ENCODE measurements at regions not wholly inside any gene's neighbourhood (a gene's known extent, or its start where the extent isn't known, plus 50 kb on each side); places are given as distances from the start of the nearest gene placed in this dataset.

DNA sequence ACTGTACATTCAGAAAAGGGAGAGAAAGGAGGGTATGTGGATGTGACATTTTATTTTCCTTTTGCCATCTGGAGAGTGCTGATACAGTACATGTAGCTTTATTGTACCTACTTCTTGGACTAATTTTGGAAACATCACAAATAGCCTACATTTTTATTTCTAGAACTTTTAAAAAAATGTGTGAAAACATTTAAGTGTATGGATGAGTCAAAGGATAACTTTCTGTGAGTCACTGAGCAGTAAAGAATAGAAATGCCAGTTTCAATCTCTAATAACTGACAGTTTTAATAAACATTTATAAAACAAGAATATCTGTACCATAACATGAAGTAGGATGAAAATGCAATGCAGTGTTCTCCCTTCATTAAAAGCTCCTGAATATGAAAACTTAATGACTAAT, 374.4 kb upstream of the NWD2 start:
- no peaks in the 10 kb centered on the region for H3K79me2 ChIP-seq (ENCODE audit: insufficient read depth, low read length)
- no peaks in the 10 kb centered on the region for H3K9me3 Mint-ChIP-seq (ENCODE audit: unreplicated experiment)

DNA sequence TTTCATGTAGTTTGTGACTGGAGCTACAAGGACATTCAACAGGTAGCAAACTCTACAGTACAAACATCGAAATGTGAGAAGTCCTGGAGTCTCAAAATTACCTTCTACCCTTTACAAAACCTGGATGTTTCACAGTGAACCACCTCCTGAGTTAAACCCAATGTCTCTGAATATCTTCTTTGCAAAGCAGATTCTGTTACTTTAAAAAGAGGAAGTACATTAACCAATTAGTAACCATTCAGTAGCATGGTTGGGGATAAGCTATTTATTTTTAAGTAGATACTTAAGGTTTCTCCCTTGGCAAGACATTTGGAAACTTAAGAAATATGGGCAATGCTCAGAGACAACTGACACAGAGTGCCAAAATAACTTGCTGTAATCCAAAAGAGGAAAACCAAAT, 371.9 kb upstream of the NWD2 start:
- TF ChIP-seq CTCF (IDR thresholded peaks at IDR 0.05; ENCODE audit: insufficient read depth, low read depth, low read length), result no peak
- TF ChIP-seq EZH2 (IDR thresholded peaks at IDR 0.05; ENCODE audit: insufficient read depth, low read length), result no peak
- Histone ChIP-seq H4K20me1 (ENCODE audit: insufficient read depth, low read length) (no peaks in the 10 kb centered on the region), H2AFZ (ENCODE audit: low read depth, low read length) (no peak overlapping the region), H3K27ac (ENCODE audit: low read depth, low read length) (no peak overlapping the region), H3K79me2 (ENCODE audit: insufficient read depth, low read length) (no peaks in the 10 kb centered on the region), H3K9ac (ENCODE audit: low read length) (no peak overlapping the region), H3K4me3 (ENCODE audit: insufficient read depth, low read depth, low read length) (no peak overlapping the region), H3K27me3 (ENCODE audit: insufficient read depth, low read length) (no peaks in the 10 kb centered on the region), H3K4me1 (ENCODE audit: insufficient read depth, low read length) (no peaks in the 10 kb centered on the region), H3K36me3 (ENCODE audit: insufficient read depth, low read length) (no peaks in the 10 kb centered on the region), H3K4me2 (ENCODE audit: low read length) (no peak overlapping the region), H3K9me3 (ENCODE audit: insufficient read depth, low read depth, low read length) (no peaks in the 10 kb centered on the region)
- no peak for FAIRE-seq
- H3K4me3 Mint-ChIP-seq (ENCODE audit: unreplicated experiment), result no peak overlapping the region
- no peak for DNase-seq (ENCODE audit: low read depth)
- no peak overlapping the region for H3K27ac Mint-ChIP-seq (ENCODE audit: unreplicated experiment)
- H3K9me3 Mint-ChIP-seq (ENCODE audit: unreplicated experiment), result no peaks in the 10 kb centered on the region
- no peaks in the 10 kb centered on the region for H3K36me3 Mint-ChIP-seq (ENCODE audit: low read depth, unreplicated experiment)
- peaks cover 10% of the 10 kb centered on the region for H3K4me1 Mint-ChIP-seq (ENCODE audit: low read depth, unreplicated experiment)
- no peaks in the 10 kb centered on the region for H3K27me3 Mint-ChIP-seq (ENCODE audit: low read depth, unreplicated experiment)

More for the DNA sequence above, 374.4 kb upstream of the NWD2 start:
- H4K20me1 ChIP-seq (ENCODE audit: insufficient read depth, low read length), result no peaks in the 10 kb centered on the region
- no peaks in the 10 kb centered on the region for H3K4me1 ChIP-seq (ENCODE audit: insufficient read depth, low read length)
- no peak overlapping the region for H2AFZ ChIP-seq (ENCODE audit: low read depth, low read length)
- no peak for DNase-seq (ENCODE audit: low read depth)
- no peak for FAIRE-seq
- Mint-ChIP-seq H3K27ac (ENCODE audit: unreplicated experiment) (no peak overlapping the region), H3K27me3 (ENCODE audit: low read depth, unreplicated experiment) (no peaks in the 10 kb centered on the region), H3K36me3 (ENCODE audit: low read depth, unreplicated experiment) (no peaks in the 10 kb centered on the region), H3K4me3 (ENCODE audit: unreplicated experiment) (no peak overlapping the region), H3K4me1 (ENCODE audit: low read depth, unreplicated experiment) (peaks cover 10% of the 10 kb centered on the region)
- H3K4me3 ChIP-seq (ENCODE audit: insufficient read depth, low read depth, low read length), result no peak overlapping the region
- H3K27me3 ChIP-seq (ENCODE audit: insufficient read depth, low read length), result no peaks in the 10 kb centered on the region
- H3K9me3 ChIP-seq (ENCODE audit: insufficient read depth, low read depth, low read length), result no peaks in the 10 kb centered on the region
- no peak overlapping the region for H3K27ac ChIP-seq (ENCODE audit: low read depth, low read length)
- TF ChIP-seq CTCF (IDR thresholded peaks at IDR 0.05; ENCODE audit: insufficient read depth, low read depth, low read length), result no peak
- H3K9ac ChIP-seq (ENCODE audit: low read length), result no peak overlapping the region
- H3K36me3 ChIP-seq (ENCODE audit: insufficient read depth, low read length), result no peaks in the 10 kb centered on the region
- no peak overlapping the region for H3K4me2 ChIP-seq (ENCODE audit: low read length)

DNA sequence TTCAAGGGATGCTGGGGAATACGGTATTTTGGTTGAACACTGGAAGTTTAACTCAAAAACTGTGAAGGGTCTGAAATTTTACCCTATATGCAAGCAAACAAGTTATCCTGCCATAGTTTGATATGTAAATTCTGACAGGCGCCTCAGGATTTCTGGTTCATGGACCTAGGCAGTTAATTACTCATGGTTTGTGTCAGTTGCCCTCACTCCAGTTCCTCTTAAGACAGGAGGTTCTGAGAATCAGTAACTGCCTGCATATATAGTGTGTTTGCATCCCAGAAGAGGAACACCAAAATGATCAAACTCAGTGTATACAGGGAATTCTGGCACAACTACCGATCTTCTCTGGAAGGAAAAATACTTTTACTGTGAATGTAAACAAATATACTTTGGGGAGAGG, 360.4 kb upstream of the NWD2 start:
- no peaks in the 10 kb centered on the region for H3K36me3 Mint-ChIP-seq (ENCODE audit: low read depth, unreplicated experiment)
- TF ChIP-seq CTCF (IDR thresholded peaks at IDR 0.05; ENCODE audit: insufficient read depth, low read depth, low read length) (no peak), EZH2 (IDR thresholded peaks at IDR 0.05; ENCODE audit: insufficient read depth, low read length) (no peak)
- no peaks in the 10 kb centered on the region for H3K36me3 ChIP-seq (ENCODE audit: insufficient read depth, low read length)
- H3K27me3 Mint-ChIP-seq (ENCODE audit: low read depth, unreplicated experiment), result no peaks in the 10 kb centered on the region
- H3K4me3 Mint-ChIP-seq (ENCODE audit: unreplicated experiment), result no peak overlapping the region
- peaks cover 7% of the 10 kb centered on the region for H3K9me3 Mint-ChIP-seq (ENCODE audit: unreplicated experiment)
- no peak for FAIRE-seq
- H3K9ac ChIP-seq (ENCODE audit: low read length), result no peak overlapping the region
- H3K27ac Mint-ChIP-seq (ENCODE audit: unreplicated experiment), result no peak overlapping the region
- H3K27ac ChIP-seq (ENCODE audit: low read depth, low read length), result no peak overlapping the region
- no peak overlapping the region for H3K4me3 ChIP-seq (ENCODE audit: insufficient read depth, low read depth, low read length)
- no peaks in the 10 kb centered on the region for H3K4me1 ChIP-seq (ENCODE audit: insufficient read depth, low read length)
- H3K4me1 Mint-ChIP-seq (ENCODE audit: low read depth, unreplicated experiment), result no peaks in the 10 kb centered on the region
- no peak overlapping the region for H3K4me2 ChIP-seq (ENCODE audit: low read length)
- H3K27me3 ChIP-seq (ENCODE audit: insufficient read depth, low read length), result no peaks in the 10 kb centered on the region
- no peak for DNase-seq (ENCODE audit: low read depth)
- no peaks in the 10 kb centered on the region for H3K79me2 ChIP-seq (ENCODE audit: insufficient read depth, low read length)
- no peaks in the 10 kb centered on the region for H4K20me1 ChIP-seq (ENCODE audit: insufficient read depth, low read length)
- H2AFZ ChIP-seq (ENCODE audit: low read depth, low read length), result no peak overlapping the region
- H3K9me3 ChIP-seq (ENCODE audit: insufficient read depth, low read depth, low read length), result no peaks in the 10 kb centered on the region
